NOMO-1 treated with dmso at 0.1 percent for 144 hours (cell line): ENCODE measurements at regions not wholly inside any gene's neighbourhood (a gene's known extent, or its start where the extent isn't known, plus 50 kb on each side); places are given as distances from the start of the nearest gene placed in this dataset.

Experiments used
- DNase-seq: peaks from one replicate; lab custom pipeline; 2025; ENCODE audit not compliant: unreplicated experiment; lab: John Stamatoyannopoulos, UW

DNA sequence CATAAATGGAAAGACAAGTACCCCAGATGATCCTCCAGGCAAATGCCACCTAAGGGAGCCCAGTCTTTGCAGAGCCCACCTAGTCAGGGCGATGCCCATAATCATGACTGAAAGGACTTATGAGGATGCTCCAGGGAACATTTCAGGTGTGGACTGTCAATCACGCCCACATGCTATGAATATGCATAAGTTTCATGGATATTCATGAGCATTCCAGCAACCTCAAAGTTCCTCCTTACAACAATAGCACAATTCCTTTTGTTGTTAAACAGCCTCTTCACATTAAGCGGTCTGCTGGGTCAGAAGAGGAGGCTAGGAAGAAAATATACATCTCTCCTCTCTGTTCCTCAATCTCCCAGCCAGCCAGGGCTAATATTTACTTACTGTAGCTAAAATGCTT, 161.6 kb downstream of the C5orf15 start:
- no peak for DNase-seq

- no peak for DNase-seq
Observed at GRCh38 chr5:133801955-133802751, 166.3 kb downstream of the C5orf15 start.

DNA sequence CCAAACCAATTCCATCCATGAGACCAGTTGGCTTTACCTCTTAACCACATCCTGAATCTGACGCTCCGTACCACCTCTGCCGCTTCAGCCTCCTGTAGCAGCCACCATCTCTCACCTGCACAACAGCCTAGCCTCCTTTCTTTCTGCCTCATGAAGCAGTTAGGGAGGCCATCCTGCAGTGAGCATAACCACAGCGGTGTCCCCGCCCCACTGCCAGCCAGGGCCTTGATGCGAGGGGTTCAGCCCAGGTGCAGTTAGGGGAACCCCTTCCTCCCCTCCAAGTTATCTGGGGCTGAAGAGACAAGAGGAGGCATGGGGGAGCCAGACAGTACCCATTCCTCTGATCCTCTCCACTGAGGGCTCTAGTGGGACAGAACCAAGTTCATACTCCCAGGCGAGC, 167.0 kb downstream of the C5orf15 start:
- no peak for DNase-seq

DNA sequence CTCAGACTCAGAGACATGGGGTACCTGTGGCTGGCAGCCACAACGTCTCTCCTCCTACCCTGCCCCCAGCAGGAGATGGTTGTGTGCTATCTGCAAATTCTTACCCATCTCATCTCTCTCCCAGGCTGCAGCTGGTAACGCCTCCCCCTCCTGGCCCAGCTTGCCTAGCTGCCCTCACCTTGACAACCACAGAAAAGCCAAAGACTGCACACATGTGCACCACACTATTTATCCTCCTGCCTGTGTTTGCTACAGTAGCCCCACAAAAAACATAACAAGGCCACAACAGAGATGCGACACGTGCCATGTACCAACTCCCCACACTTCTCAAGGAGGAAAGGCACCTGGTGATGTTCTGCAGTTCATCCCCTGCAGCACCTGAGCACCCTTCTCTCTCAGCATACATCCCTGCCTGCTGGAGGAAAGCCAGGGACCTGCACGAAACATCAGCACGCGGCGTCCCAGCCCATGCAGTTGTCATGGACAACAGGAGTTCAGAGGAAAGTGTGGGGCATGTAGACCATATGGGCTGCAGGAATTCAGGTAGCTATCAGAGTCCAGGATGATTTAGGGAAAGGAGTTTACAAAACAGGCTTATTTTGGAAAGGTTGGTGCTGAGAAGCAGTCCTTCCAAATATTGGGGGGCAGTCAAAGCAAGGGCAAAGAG, 168.7 kb downstream of the C5orf15 start:
- no peak for DNase-seq

DNA sequence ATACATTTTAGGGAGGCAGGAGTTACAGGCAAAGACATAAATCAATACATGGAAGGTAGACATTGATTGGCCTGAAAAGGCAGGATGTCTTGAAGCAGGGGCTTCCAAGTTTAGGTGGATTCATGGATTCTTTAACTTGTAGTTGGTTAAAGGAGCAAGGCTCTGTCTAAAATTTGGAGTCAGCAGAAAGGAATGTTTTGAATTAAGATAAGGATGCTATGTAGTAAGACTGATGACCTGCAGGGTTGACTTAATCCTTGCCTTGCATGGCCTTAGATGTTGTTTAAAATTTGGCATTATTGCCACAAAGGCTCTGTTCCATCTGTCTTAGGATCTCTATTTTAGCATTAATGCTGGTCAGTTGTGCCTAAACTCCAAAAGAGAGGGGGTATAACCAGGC, 171.3 kb downstream of the C5orf15 start:
- no peak for DNase-seq

GRCh38 chr5:133796186-133796585, 172.2 kb downstream of the C5orf15 start:
- no peak for DNase-seq

- no peak for DNase-seq
Observed at GRCh38 chr5:133794771-133795415, 173.5 kb downstream of the C5orf15 start.

GRCh38 chr5:133793756-133794465, 174.5 kb downstream of the C5orf15 start:
- no peak for DNase-seq

GRCh38 chr5:133792655-133793054, 175.8 kb downstream of the C5orf15 start:
- DNase-seq = no peak

- no peak for DNase-seq
Observed at GRCh38 chr5:133792024-133792423, 176.4 kb downstream of the C5orf15 start.

- no peak for DNase-seq
Observed at GRCh38 chr5:133790898-133791297, 177.5 kb downstream of the C5orf15 start.

DNA sequence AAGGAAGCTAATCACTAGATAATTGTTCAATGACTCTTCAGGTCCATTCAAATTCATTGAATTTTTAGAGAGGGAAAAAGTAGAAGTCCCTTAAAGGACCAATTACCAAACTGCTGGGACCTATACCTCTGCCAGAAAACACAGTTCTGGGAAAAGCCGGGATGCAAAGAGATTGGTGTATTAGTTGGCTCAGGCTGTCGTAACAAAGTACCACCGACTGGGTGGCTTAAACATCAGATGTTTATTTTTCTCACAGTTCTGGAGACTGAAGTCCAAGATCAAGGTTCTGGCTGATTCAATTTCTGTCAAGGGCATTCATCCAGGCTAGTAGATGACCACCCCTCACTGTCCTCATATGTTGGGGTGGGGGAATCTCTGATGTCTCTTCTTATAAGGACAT, 177.1 kb upstream of the FSTL4 start:
- DNase-seq = no peak

GRCh38 chr5:133788121-133788520, 175.8 kb upstream of the FSTL4 start:
- DNase-seq = no peak

DNA sequence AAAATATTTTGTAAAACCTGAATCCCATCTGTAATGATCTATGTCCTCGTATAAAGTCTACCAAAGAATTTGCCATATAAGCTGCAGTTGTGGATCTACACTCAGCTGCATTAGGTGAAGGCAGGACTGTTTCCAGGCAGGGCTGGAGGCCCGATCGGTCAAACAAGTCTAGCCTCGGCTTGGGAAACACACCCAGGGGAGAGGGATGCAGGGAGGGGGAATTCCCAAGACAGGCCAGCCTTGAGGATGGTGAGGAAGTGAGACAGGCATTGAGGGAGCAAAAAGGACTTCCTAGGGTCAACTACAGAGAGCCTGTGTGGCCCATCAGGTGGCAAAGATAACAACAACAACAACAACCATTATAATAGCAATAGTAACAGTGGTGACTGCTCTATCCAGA, 174.1 kb upstream of the FSTL4 start:
- no peak for DNase-seq

DNA sequence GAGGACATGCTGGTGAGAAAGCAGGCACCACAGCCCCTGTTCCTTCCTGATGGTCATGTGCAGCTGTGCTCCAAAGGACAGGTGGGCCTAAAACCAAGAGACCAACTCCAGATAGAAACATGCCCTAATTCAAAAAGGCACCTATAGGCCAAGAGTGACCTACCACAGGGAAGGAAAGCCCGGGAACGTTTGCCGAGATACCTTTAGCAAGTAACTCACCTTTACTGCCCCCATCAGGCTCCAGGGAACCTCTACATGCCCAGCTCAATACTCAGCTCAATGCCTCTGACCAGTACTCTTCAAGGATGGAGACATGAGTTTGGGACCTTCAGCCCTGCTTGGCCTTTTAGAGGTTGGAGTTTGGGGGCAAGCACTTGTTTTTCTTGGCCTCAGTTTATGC, 172.8 kb upstream of the FSTL4 start:
- DNase-seq = no peak

- no peak for DNase-seq
Observed at GRCh38 chr5:133783481-133783880, 171.1 kb upstream of the FSTL4 start.

DNA sequence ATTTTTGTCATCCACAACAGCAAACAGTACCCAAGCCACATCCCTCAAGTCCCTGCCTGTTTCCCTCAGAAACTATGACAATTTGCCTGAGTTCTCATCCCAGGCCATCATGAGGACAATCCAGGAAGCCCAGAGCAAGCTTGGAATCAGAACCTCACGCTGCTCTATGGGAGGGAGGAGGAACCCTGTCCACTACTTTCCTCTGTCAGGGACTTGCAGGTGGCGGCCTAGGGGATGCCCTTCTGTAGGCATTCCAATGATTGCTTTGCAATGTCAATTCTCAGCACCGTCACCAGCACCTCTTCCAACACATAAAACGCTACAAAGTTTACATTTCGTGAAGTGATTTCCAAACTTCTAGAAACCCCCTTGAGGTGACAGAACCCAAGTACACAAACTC, 170.4 kb upstream of the FSTL4 start:
- no peak for DNase-seq

DNA sequence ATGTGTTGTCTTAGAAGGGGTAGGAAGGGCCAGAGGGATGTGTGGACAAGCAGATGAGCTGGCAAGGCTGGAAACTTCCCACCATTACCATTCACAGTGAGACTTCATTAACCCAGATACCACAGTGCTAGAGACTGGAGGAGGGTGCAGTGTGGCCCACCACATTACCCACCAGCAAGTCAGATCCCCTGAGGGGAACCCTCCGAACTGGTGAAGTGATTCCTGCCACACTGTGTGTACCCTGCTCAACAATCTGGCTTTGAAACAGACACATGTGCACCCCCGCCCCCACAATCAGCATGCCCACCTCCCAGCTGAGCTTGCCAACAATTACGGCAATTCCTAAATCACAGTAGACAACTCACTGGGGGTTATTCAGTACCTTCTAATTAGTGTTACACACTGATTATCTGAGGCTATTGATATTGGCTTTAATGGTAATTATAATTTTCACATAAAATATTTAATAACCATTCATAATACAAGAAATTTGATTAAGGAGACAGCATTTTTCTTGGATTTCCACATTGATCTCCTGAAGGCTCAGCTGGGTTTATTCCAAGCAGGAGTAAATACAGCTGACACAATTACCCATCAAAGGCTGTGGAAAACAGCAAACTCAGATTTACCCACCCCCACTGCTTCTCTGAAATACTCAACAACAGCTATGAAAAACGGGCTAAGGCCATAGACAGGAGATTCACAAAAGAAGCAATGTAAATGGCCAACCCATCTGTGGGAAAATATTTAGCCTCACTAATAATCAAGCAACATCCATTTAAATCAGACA, 169.3 kb upstream of the FSTL4 start:
- DNase-seq = no peak

- DNase-seq = no peak
Observed at GRCh38 chr5:133780619-133781280, 168.4 kb upstream of the FSTL4 start.

GRCh38 chr5:133779828-133780475, 167.6 kb upstream of the FSTL4 start:
- no peak for DNase-seq
